BJ (cell line): ENCODE measurements at regions not wholly inside any gene's neighbourhood (a gene's known extent, or its start where the extent isn't known, plus 50 kb on each side); places are given as distances from the start of the nearest gene placed in this dataset.

Experiments
- CTCF ChIA-PET: fragments of 350-600 bp; formaldehyde crosslinking; extraction: SDS; loops from one replicate; lab custom pipeline; 2021; ENCODE audit warnings: antibody characterized with exemption, inconsistent platforms; lab: Yijun Ruan, JAX
- POLR2A ChIA-PET: fragments of 300-600 bp; sonication (Branson Sonifier 250); formaldehyde crosslinking; extraction: SDS; loops from one replicate; lab custom pipeline; 2021; ENCODE audit warnings: antibody characterized with exemption; lab: Charles Lee
- DNase-seq: peaks from one replicate; pipeline ENCODE4 v3.0.0-alpha.2; 2011; ENCODE audit warnings: low read depth
- H3K27me3 ChIP-seq: 2 replicates; pipeline ENCODE4 v1.6.0; 2011; ENCODE audit warnings: low read length; ENCODE audit not compliant: control insufficient read depth, insufficient read depth
- H3K36me3 ChIP-seq: 2 replicates; pipeline ENCODE4 v1.5.1; 2011; ENCODE audit warnings: low read length; ENCODE audit not compliant: control insufficient read depth, insufficient read depth
- H3K4me3 ChIP-seq: 2 replicates; pipeline ENCODE4 v1.5.1; 2011; ENCODE audit warnings: low read depth, mild to moderate bottlenecking, control low read depth, low read length
- TF ChIP-seq, protein P1 (sequence below): IDR thresholded peaks from 2 replicates; pipeline ENCODE4 v1.5.1; 2011; ENCODE audit warnings: low read depth, mild to moderate bottlenecking, control low read depth, inconsistent platforms, low read length, moderate library complexity; ENCODE audit not compliant: insufficient read depth

DNA sequence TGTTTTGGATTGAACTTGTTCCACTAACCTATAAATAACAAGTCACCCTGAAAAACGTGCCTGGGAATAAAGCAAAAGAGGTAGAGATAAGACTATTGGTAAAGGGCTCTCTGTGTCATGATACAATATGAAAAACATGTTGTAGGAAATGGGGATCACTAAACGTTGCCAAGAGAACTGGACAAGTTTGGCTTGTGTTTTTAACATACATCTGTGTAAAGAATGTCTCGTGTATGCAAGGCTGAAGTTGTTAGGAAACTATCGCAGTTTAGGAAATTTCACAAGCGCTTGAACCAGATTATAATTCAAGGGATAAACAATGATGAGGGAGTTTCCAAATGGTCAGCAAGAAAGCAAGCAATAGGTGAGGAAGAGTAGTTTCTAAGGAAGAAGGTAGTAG, 655.8 kb downstream of the PCDH7 start:
- TF ChIP-seq, protein P1, sequence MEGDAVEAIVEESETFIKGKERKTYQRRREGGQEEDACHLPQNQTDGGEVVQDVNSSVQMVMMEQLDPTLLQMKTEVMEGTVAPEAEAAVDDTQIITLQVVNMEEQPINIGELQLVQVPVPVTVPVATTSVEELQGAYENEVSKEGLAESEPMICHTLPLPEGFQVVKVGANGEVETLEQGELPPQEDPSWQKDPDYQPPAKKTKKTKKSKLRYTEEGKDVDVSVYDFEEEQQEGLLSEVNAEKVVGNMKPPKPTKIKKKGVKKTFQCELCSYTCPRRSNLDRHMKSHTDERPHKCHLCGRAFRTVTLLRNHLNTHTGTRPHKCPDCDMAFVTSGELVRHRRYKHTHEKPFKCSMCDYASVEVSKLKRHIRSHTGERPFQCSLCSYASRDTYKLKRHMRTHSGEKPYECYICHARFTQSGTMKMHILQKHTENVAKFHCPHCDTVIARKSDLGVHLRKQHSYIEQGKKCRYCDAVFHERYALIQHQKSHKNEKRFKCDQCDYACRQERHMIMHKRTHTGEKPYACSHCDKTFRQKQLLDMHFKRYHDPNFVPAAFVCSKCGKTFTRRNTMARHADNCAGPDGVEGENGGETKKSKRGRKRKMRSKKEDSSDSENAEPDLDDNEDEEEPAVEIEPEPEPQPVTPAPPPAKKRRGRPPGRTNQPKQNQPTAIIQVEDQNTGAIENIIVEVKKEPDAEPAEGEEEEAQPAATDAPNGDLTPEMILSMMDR: no peak
- no peaks in the 10 kb centered on the region for H3K27me3 ChIP-seq
- POLR2A ChIA-PET: no interaction called here
- no peak for DNase-seq
- H3K36me3 ChIP-seq: no peaks in the 10 kb centered on the region
- H3K4me3 ChIP-seq: no peak overlapping the region
- CTCF ChIA-PET: no interaction called here

DNA sequence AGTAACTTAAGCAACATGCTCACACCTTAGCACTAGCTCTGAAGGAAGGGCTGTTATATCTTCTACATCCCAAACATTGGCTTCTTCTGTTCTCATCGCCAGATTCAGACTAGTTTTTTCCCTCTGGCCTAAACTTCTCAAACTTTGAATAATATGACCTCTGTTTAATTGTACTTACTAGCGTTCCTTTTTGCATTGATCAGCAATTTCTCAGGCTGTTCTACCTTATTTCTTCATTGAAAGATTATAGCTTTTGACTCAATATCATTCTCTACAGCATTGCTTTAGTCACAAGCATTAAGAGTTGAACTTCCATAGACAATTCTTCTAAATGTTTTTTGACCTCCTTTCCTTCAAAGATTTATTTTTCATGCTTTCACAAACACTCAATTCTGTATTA, 659.2 kb downstream of the PCDH7 start:
- Histone ChIP-seq H3K4me3 (no peak overlapping the region), H3K36me3 (no peaks in the 10 kb centered on the region), H3K27me3 (no peaks in the 10 kb centered on the region)
- TF ChIP-seq, protein P1: no peak
- CTCF ChIA-PET: no interaction called here
- POLR2A ChIA-PET: no interaction called here
- no peak for DNase-seq

DNA sequence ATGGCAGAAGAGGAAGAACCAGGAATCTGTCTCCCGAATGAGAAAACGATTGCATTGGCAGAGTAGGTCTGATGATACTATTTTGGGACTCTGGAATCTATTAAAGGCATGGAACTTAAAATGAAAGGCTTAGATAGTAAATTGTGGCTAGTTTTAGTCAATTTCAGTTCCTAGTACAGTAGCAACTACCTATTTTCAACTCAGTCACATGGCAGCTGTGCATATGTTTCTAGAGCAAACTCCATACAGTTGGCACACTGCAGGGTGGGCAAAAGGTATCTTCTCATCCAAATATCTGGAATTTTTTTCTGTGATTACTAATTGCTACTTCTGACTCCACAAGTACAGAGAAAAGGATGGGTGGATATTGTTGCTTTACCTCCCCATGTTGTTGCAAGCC, 663.6 kb downstream of the PCDH7 start:
- no peaks in the 10 kb centered on the region for H3K36me3 ChIP-seq
- no peaks in the 10 kb centered on the region for H3K27me3 ChIP-seq
- CTCF ChIA-PET: no interaction called here
- TF ChIP-seq, protein P1: no peak
- POLR2A ChIA-PET: no interaction called here
- no peak for DNase-seq
- H3K4me3 ChIP-seq: no peak overlapping the region

DNA sequence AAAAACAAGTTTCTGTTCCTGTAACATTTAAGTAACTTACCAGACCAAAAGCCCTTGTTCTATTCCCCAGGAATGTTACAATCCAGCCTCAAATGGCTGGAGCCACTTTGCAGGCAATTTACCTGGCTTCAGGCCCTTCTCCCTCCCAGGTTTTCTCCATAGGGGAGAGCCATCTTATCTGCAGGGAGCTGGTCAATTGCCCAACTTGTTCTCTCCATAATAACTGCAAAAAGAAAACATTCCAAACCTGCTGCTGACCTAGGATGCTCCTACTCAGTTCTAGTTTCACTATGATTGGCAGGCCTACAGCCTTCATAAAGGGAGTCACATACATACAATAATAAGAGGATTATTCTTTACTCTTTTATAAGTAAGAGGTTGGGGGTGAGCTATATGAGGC, 670.7 kb downstream of the PCDH7 start:
- ChIA-PET CTCF (no interaction called here), POLR2A (no interaction called here)
- no peaks in the 10 kb centered on the region for H3K36me3 ChIP-seq
- H3K4me3 ChIP-seq: no peak overlapping the region
- TF ChIP-seq, protein P1: no peak
- no peak for DNase-seq
- no peaks in the 10 kb centered on the region for H3K27me3 ChIP-seq

DNA sequence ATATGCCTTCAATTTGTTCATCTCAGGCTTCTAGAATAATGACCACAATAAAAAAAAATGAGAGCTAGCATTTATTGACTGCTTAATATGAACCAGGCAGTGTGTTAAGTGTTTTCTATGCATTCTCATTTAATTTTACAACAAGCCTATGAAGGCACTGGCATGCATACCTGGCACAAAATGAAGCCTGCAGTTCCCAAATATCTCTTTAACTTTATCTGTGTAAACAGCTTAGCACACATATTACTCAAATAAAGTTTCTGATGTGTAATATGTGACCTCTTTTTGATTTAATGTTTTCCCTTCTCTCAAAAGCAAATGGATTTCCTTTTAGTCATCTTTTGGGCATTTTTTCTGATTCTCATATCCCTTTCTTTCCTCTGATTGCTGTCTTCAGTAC, 671.8 kb downstream of the PCDH7 start:
- no peaks in the 10 kb centered on the region for H3K36me3 ChIP-seq
- CTCF ChIA-PET: no interaction called here
- H3K4me3 ChIP-seq: no peak overlapping the region
- POLR2A ChIA-PET: no interaction called here
- no peaks in the 10 kb centered on the region for H3K27me3 ChIP-seq
- peak; percentile 4 for DNase-seq
- TF ChIP-seq, protein P1: no peak
